ENCODE measurements at regions not wholly inside any gene's neighbourhood (a gene's known extent, or its start where the extent isn't known, plus 50 kb on each side); places are given as distances from the start of the nearest gene placed in this dataset.

GRCh38 chr5:129821477-129822131, 73.7 kb downstream of the MINAR2 start:
- DNase-seq, result no peak

- DNase-seq, result no peak
Measured at GRCh38 chr5:129830288-129830687, 74.0 kb upstream of the CHSY3 start.

GRCh38 chr5:129836321-129836720, 67.9 kb upstream of the CHSY3 start:
- DNase-seq, result no peak

- DNase-seq, result no peak
Measured at GRCh38 chr5:129844764-129845163, 59.5 kb upstream of the CHSY3 start.

DNA sequence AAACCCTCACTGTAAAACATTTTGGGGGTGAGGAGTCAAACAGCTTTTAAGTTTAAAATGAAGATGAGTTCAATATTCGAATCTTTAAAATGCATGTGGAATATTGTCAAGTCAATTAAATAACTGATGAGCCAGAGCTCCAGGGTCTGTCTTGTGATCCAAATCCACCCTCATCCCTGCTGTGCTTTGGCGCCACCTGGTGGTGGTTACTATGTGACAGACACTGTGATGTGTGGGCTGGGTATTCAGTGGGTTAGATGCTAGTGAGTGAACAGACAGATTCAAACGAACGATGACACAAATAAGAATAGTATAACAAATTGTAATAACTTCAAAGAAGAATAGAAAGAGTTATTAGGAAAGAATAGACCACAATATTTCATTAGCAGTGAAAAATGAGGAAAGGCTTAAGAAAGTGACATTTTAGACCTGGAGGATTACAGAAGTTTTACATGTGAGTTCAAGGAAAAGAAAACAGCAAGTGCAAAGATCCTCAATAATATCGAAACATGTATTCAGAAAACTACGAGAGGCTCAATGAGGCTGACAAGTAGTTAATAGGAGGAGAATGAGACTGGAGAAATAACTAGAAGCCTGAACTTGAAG, 51.4 kb upstream of the CHSY3 start:
- peak; percentile 41 for DNase-seq

DNA sequence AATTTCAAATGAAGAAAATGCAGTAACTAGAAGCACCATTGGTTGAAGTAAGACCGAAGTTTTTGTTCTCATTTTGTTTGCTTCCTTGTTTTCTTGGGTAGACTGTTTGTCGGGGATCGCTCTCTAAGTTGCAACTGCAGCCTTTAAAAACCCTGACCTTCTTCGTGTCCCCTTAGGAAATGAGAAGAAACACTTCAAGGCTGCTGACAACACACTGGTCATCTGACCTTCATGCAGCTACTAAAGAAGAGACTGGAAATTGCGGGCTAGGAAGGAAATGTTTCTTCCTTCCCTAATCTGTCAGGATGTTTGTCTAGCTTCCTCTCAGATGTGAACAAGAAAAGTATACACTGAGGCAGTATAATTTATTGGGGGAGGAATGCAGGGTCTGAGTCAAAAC, 50.7 kb upstream of the CHSY3 start:
- no peak for DNase-seq
